Ishikawa (cell line): ENCODE measurements at regions not wholly inside any gene's neighbourhood (a gene's known extent, or its start where the extent isn't known, plus 50 kb on each side); places are given as distances from the start of the nearest gene placed in this dataset.

Experiments
- CEBPB ChIP-seq: IDR thresholded peaks from 2 replicates; pipeline ENCODE4 v1.6.1; 2012
- CREB1 ChIP-seq: IDR thresholded peaks from 2 replicates; pipeline ENCODE4 v1.6.1; 2012; ENCODE audit warnings: low read depth
- EGR1 ChIP-seq: IDR thresholded peaks from 2 replicates; pipeline ENCODE4 v1.6.1; 2012
- EP300 ChIP-seq: IDR thresholded peaks from 2 replicates; pipeline ENCODE4 v1.6.1; 2012; ENCODE audit warnings: borderline replicate concordance
- FOXM1 ChIP-seq: IDR thresholded peaks from 2 replicates; pipeline ENCODE4 v1.6.1; 2012; ENCODE audit warnings: low read depth, borderline replicate concordance
- MAX ChIP-seq: IDR thresholded peaks from 2 replicates; pipeline ENCODE4 v1.6.1; 2012
- NFIC ChIP-seq: IDR thresholded peaks from 2 replicates; pipeline ENCODE4 v1.6.1; 2012
- RAD21 ChIP-seq: IDR thresholded peaks from 2 replicates; pipeline ENCODE4 v1.6.1; 2012; ENCODE audit warnings: low read depth
- REST ChIP-seq: IDR thresholded peaks from 2 replicates; pipeline ENCODE4 v1.6.1; 2012; ENCODE audit warnings: low read depth, mild to moderate bottlenecking
- TAF1 ChIP-seq: IDR thresholded peaks from 2 replicates; pipeline ENCODE4 v1.6.1; 2012; ENCODE audit warnings: low read depth, mild to moderate bottlenecking
- TCF12 ChIP-seq: IDR thresholded peaks from 2 replicates; pipeline ENCODE4 v1.6.1; 2012; ENCODE audit warnings: low read depth
- TEAD4 ChIP-seq: IDR thresholded peaks from 2 replicates; pipeline ENCODE4 v1.6.1; 2012
- USF1 ChIP-seq: IDR thresholded peaks from 2 replicates; pipeline ENCODE4 v1.6.1; 2012
- YY1 ChIP-seq: IDR thresholded peaks from 2 replicates; pipeline ENCODE4 v1.6.1; 2012; ENCODE audit warnings: low read depth
- ZBTB7A ChIP-seq: IDR thresholded peaks from 2 replicates; pipeline ENCODE4 v1.6.1; 2012; ENCODE audit warnings: low read depth

- TF ChIP-seq USF1 (no peak), EGR1 (no peak), TCF12 (no peak), NFIC (no peak), YY1 (no peak), TAF1 (no peak), ZBTB7A (no peak), CEBPB (no peak), REST (no peak), MAX (no peak), TEAD4 (no peak), RAD21 (no peak), FOXM1 (no peak), CREB1 (no peak), EP300 (no peak)
Measured at GRCh38 chr16:87229230-87230188, 87.7 kb downstream of the C16orf95 start.

- TF ChIP-seq REST (no peak), NFIC (no peak), TCF12 (no peak)
Measured at GRCh38 chr16:87230571-87230970, 86.6 kb downstream of the C16orf95 start.

- TF ChIP-seq EGR1 (no peak), FOXM1 (no peak), RAD21 (no peak), ZBTB7A (no peak), TEAD4 (no peak), MAX (no peak), CREB1 (no peak), NFIC (no peak), YY1 (no peak), TCF12 (no peak)
Measured at GRCh38 chr16:87231295-87231694, 85.9 kb downstream of the C16orf95 start.

- TF ChIP-seq TEAD4 (no peak), TCF12 (no peak), EGR1 (no peak), CEBPB (no peak), MAX (no peak), CREB1 (no peak), NFIC (no peak)
Measured at GRCh38 chr16:87231911-87232310, 85.3 kb downstream of the C16orf95 start.

- TF ChIP-seq CREB1, result no peak
- no peak for TF ChIP-seq EP300
- TF ChIP-seq REST, result no peak
- TF ChIP-seq NFIC, result no peak
- no peak for TF ChIP-seq FOXM1
- no peak for TF ChIP-seq TCF12
- TF ChIP-seq TEAD4, result no peak
- no peak for TF ChIP-seq MAX
- no peak for TF ChIP-seq RAD21
- TF ChIP-seq ZBTB7A, result no peak
- TF ChIP-seq USF1, result no peak
- no peak for TF ChIP-seq EGR1
Measured at GRCh38 chr16:87233928-87234327, 83.3 kb downstream of the C16orf95 start.
